CD8-positive, alpha-beta memory T cell (primary cell): ENCODE measurements at regions not wholly inside any gene's neighbourhood (a gene's known extent, or its start where the extent isn't known, plus 50 kb on each side); places are given as distances from the start of the nearest gene placed in this dataset.

ENCODE experiments used
- CTCF ChIA-PET: fragments of 350-600 bp; sonication (Branson Sonifier 250); formaldehyde crosslinking; loops from one replicate; lab custom pipeline; 2021; ENCODE audit warnings: antibody characterized with exemption; lab: Charles Lee
- POLR2A ChIA-PET: fragments of 350-600 bp; sonication (Branson Sonifier 250); formaldehyde crosslinking; loops from one replicate; lab custom pipeline; 2021; ENCODE audit warnings: antibody characterized with exemption; lab: Charles Lee
- DNase-seq, 5 donors: peaks; one replicate each; pipeline versions ENCODE4 v3.0.0 to v3.0.0-alpha.2; 2020 to 2022; ENCODE audit warnings: mixed read lengths in 1 of 5
- H3K27ac ChIP-seq: one replicate; pipeline ENCODE4 v1.7.0; 2013; ENCODE audit warnings: low read depth, mild to moderate bottlenecking, low read length, moderate library complexity
- H3K27me3 ChIP-seq: 2 replicates; pipeline ENCODE4 v1.7.0; 2013; ENCODE audit warnings: low read length, mild to moderate bottlenecking; ENCODE audit not compliant: insufficient read depth, poor library complexity, severe bottlenecking
- H3K36me3 ChIP-seq: 2 replicates; pipeline ENCODE4 v1.7.0; 2013; ENCODE audit warnings: mild to moderate bottlenecking, low read length, moderate library complexity; ENCODE audit not compliant: insufficient read depth
- H3K4me1 ChIP-seq: 2 replicates; pipeline ENCODE4 v1.7.0; 2013; ENCODE audit warnings: mild to moderate bottlenecking, low read length, moderate library complexity; ENCODE audit not compliant: insufficient read depth
- H3K4me3 ChIP-seq: 2 replicates; pipeline ENCODE4 v1.7.0; 2013; ENCODE audit warnings: mild to moderate bottlenecking, low read length
- H3K9me3 ChIP-seq: 2 replicates; pipeline ENCODE4 v1.7.0; 2013; ENCODE audit warnings: mild to moderate bottlenecking, low read length
- H3K27ac Mint-ChIP-seq, 8 donors: one replicate each; pipeline ENCODE4 v1.8.0; 2020 to 2021; ENCODE audit warnings: mixed read lengths in 8 of 8, mild to moderate bottlenecking in 6 of 8, inconsistent platforms in 3 of 8, moderate library complexity in 3 of 8
- H3K27me3 Mint-ChIP-seq, 2 donors: one replicate each; pipeline ENCODE4 v1.8.0; 2020 to 2021; ENCODE audit warnings: mixed read lengths in 2 of 2, mild to moderate bottlenecking in 1 of 2, moderate library complexity in 1 of 2
- H3K36me3 Mint-ChIP-seq, 3 donors: one replicate each; pipeline ENCODE4 v1.8.0; 2020 to 2021; ENCODE audit warnings: mixed read lengths in 3 of 3, inconsistent platforms in 1 of 3, mild to moderate bottlenecking in 1 of 3
- H3K4me1 Mint-ChIP-seq, 3 donors: one replicate each; pipeline ENCODE4 v1.8.0; 2020 to 2021; ENCODE audit warnings: mixed read lengths in 3 of 3, inconsistent platforms in 1 of 3, mild to moderate bottlenecking in 1 of 3
- H3K4me3 Mint-ChIP-seq, 7 donors: one replicate each; pipeline ENCODE4 v1.8.0; 2020 to 2021; ENCODE audit warnings: mixed read lengths in 7 of 7, mild to moderate bottlenecking in 6 of 7, moderate library complexity in 4 of 7, inconsistent platforms in 2 of 7
- H3K9me3 Mint-ChIP-seq, 5 donors: one replicate each; pipeline ENCODE4 v1.8.0; 2020 to 2022; ENCODE audit warnings: mixed read lengths in 5 of 5, mild to moderate bottlenecking in 3 of 5, moderate library complexity in 2 of 5, inconsistent platforms in 1 of 5

DNA sequence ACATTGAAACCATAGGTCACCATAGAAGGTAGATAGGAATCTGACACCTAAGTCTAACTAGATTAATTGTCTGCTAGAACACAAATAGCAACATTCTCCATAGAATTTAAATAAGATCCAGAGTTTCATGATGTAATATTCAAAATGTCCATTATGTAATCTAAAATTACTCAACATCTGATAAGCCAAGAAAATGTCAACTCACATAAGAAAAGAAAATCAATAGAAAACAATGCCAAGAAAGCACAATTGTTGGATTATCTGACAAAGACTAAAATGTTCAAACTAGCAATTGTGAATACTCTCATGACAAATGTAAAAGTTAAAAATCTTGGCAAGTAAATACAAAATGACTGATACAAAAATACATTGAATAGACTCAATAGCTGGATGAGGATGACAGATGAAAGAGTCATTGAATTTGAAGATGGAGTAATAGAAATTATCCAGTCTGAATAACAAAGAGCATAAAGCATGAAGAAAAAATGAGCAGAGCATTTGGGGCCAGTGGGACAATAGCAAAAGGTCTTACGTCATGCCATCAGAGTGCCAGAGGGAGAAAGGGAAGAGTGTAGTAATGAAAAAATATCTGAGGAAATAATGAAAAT is 358.6 kb downstream of the METTL4 start:
- Mint-ChIP-seq H3K36me3 (no peaks in the 10 kb centered on the region), H3K27ac (no peak overlapping the region), H3K4me1 (no peaks in the 10 kb centered on the region), H3K27me3 (peaks cover 0 to 4% of the 10 kb centered on the region in 2 donors), H3K9me3 (peaks cover 0 to 7% (median 0%) of the 10 kb centered on the region in 5 donors), H3K4me3 (no peak overlapping the region)
- Histone ChIP-seq H3K4me1 (no peaks in the 10 kb centered on the region), H3K9me3 (no peaks in the 10 kb centered on the region), H3K27ac (no peak overlapping the region), H3K27me3 (no peaks in the 10 kb centered on the region), H3K36me3 (no peaks in the 10 kb centered on the region), H3K4me3 (no peak overlapping the region)
- DNase-seq: no peak
- CTCF ChIA-PET: no interaction called here
- POLR2A ChIA-PET: no interaction called here

DNA sequence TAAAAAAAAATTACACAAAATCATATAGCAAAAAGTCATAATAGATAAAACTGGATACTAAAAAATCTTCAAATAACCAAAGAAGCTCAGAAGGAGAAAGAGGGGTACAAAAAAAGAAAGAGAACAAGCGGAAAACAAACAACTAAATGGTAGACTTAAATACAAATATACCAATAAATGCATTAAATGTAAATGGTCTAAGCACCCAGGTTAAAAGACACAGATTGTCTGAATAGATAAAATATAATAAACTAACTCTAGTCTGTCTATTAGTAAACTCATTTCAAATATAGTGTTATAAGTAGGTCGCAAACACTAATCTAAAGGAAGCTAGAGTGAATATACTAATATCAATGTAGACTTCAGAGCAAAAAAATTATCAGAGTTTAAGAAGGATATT is 357.4 kb downstream of the METTL4 start:
- no peaks in the 10 kb centered on the region for H3K36me3 ChIP-seq
- H3K4me1 ChIP-seq: no peaks in the 10 kb centered on the region
- no peaks in the 10 kb centered on the region for H3K9me3 ChIP-seq
- no peak overlapping the region for H3K27ac ChIP-seq
- ChIA-PET CTCF (no interaction called here), POLR2A (no interaction called here)
- Mint-ChIP-seq H3K4me1 (no peaks in the 10 kb centered on the region), H3K27ac (no peak overlapping the region), H3K36me3 (no peaks in the 10 kb centered on the region), H3K9me3 (peaks cover 0 to 7% (median 0%) of the 10 kb centered on the region in 5 donors), H3K4me3 (no peak overlapping the region), H3K27me3 (peaks cover 7 to 8% of the 10 kb centered on the region in 2 donors)
- DNase-seq: no peak
- H3K4me3 ChIP-seq: no peak overlapping the region
- no peaks in the 10 kb centered on the region for H3K27me3 ChIP-seq

DNA sequence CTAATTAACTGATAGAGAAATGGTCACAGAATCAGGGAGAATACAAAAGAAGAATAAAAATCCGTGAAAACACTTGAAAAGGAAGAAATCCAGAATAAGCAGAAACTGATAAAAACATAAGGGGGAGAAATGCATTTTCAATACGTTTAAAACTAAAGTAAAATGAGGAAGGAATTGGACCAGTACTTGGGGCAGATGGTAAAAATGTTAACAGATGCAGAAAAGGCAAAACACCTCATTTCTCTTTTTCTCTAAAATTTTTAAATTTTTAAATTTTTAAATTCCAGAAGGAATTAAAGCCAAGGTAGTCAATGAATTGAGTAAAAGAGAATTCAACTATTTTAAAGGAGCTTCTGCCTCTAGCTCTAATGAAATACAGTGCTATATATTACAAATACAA is 353.9 kb downstream of the METTL4 start:
- Histone ChIP-seq H3K9me3 (no peaks in the 10 kb centered on the region), H3K27ac (no peak overlapping the region), H3K4me1 (no peaks in the 10 kb centered on the region), H3K36me3 (no peaks in the 10 kb centered on the region), H3K27me3 (no peaks in the 10 kb centered on the region), H3K4me3 (no peak overlapping the region)
- ChIA-PET CTCF (no interaction called here), POLR2A (no interaction called here)
- Mint-ChIP-seq H3K4me1 (no peaks in the 10 kb centered on the region), H3K4me3 (no peak overlapping the region), H3K27ac (no peak overlapping the region), H3K36me3 (no peaks in the 10 kb centered on the region), H3K27me3 (peaks cover 4 to 7% of the 10 kb centered on the region in 2 donors), H3K9me3 (peaks cover 0 to 7% (median 0%) of the 10 kb centered on the region in 5 donors)
- no peak for DNase-seq

DNA sequence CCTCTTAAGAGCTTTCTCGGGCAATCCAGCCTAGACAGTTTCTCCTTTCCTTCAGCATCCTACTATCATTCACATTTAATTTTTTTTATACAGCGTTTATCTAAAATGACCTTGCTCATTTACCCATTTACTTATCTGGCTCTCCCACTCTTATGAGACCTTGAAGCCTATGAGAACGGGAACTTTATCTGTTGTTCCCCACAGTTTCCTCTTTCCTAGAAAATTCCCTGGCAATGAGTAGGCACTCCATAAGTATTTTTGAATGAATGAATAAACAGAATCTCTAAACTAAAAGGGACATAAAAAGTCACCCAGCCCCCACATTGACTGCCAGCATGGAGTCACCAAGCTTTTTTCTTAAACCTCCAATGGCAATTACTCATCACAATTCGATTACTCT is 353.2 kb downstream of the METTL4 start:
- H3K27ac ChIP-seq: no peak overlapping the region
- DNase-seq: no peak
- Mint-ChIP-seq H3K4me3 (no peak overlapping the region), H3K4me1 (no peaks in the 10 kb centered on the region), H3K27ac (no peak overlapping the region), H3K9me3 (peaks cover 0 to 6% (median 0%) of the 10 kb centered on the region in 5 donors), H3K36me3 (no peaks in the 10 kb centered on the region), H3K27me3 (peaks cover 4 to 7% of the 10 kb centered on the region in 2 donors)
- H3K4me1 ChIP-seq: no peaks in the 10 kb centered on the region
- POLR2A ChIA-PET: no interaction called here
- H3K27me3 ChIP-seq: no peaks in the 10 kb centered on the region
- no peak overlapping the region for H3K4me3 ChIP-seq
- no peaks in the 10 kb centered on the region for H3K36me3 ChIP-seq
- no peaks in the 10 kb centered on the region for H3K9me3 ChIP-seq
- CTCF ChIA-PET: no interaction called here

DNA sequence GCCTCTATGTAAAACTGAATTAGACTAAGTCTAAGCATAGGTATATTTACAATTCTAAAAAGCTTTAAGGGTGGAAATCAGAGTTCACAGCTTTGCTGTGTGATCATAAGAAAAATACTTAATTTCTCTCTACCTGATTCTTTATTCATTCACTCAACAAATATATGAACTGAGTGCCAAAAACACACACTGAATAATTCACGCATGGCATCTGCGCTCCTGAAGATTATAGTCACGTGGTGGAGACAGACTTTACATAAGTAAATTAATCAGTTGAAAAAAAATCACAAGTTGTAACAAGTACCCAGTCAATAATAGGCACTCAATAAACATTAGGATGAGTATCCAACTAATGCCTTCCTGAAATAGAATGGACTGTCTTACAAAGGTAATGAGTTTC is 351.6 kb downstream of the METTL4 start:
- H3K4me3 Mint-ChIP-seq: no peak overlapping the region
- Histone ChIP-seq H3K36me3 (no peaks in the 10 kb centered on the region), H3K27ac (no peak overlapping the region), H3K9me3 (no peaks in the 10 kb centered on the region), H3K4me1 (no peaks in the 10 kb centered on the region), H3K4me3 (no peak overlapping the region), H3K27me3 (no peaks in the 10 kb centered on the region)
- no peaks in the 10 kb centered on the region for H3K36me3 Mint-ChIP-seq
- H3K9me3 Mint-ChIP-seq: peaks cover 0 to 3% (median 0%) of the 10 kb centered on the region in 5 donors
- peaks cover 4 to 7% of the 10 kb centered on the region in 2 donors for H3K27me3 Mint-ChIP-seq
- no peaks in the 10 kb centered on the region for H3K4me1 Mint-ChIP-seq
- CTCF ChIA-PET: no interaction called here
- no peak overlapping the region for H3K27ac Mint-ChIP-seq
- DNase-seq: no peak
- POLR2A ChIA-PET: no interaction called here

DNA sequence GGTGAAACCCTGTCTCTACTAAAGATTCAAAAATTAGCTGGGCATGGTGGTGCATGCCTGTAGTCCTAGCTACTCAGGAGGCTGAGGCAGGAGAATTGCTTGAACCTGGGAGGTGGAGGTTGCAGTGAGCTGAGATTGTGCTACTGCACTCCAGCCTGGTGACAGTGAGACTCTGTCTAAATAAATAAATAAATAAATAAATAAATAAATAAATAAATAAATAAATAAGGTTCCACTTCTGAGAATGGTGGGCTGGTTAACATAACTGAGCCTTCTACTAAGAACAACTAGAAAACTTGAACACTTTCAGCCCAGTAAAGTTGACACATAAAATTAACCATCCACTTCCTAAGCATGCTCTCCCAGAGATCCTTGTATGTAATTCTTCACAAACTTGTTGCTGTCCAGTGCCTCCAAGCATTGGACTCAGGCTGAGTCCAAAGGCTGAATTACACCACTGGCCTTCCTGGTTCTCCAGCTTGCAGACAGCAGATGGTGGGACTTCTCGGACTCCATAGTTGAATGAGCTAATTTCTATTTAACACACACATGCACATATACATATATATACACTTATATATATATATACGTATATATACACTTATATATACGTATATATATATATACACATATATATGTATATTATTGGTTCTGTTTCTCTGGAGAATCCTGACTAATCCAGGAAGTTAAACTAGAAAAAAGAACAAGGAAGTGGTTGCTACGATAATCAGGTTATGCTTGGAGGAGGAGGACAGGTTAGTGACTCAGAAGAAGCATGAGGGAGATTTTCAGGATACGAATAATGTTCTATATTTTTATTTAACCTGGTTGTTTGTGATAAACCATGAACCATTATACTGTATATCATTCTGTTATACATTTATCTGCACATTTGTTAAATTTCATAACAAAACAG is 348.8 kb downstream of the METTL4 start:
- H3K9me3 ChIP-seq: no peaks in the 10 kb centered on the region
- H3K4me1 Mint-ChIP-seq: no peaks in the 10 kb centered on the region
- no peak overlapping the region for H3K27ac ChIP-seq
- H3K4me3 ChIP-seq: no peak overlapping the region
- ChIA-PET POLR2A (no interaction called here), CTCF (no interaction called here)
- no peak for DNase-seq
- no peaks in the 10 kb centered on the region for H3K36me3 Mint-ChIP-seq
- H3K4me3 Mint-ChIP-seq: no peak overlapping the region
- no peaks in the 10 kb centered on the region for H3K9me3 Mint-ChIP-seq
- no peaks in the 10 kb centered on the region for H3K36me3 ChIP-seq
- no peak overlapping the region for H3K27ac Mint-ChIP-seq
- H3K27me3 Mint-ChIP-seq: peaks cover 6 to 13% of the 10 kb centered on the region in 2 donors
- no peaks in the 10 kb centered on the region for H3K4me1 ChIP-seq
- no peaks in the 10 kb centered on the region for H3K27me3 ChIP-seq

DNA sequence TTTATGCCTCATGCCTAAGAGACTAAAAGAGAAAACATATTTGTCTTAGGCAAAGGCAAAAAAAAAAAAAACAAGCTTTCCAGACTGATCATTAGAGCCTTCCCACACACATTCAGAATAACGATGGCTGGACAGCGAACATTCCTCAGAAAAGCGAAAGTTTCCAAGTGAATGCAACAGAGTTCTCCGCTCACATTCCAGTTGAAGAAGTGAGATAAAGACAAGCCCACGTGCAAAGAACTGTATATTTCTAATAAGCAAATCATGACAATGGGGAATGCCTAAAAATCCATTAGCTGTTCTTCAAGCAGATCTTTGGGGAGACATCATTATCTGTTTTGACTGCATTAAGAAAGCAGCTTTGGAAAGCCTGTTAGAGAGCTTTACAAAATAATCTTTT is 347.9 kb downstream of the METTL4 start:
- Mint-ChIP-seq H3K4me1 (no peaks in the 10 kb centered on the region), H3K27ac (no peak overlapping the region), H3K36me3 (no peaks in the 10 kb centered on the region), H3K9me3 (no peaks in the 10 kb centered on the region), H3K27me3 (peaks cover 5 to 10% of the 10 kb centered on the region in 2 donors), H3K4me3 (no peak overlapping the region)
- H3K4me1 ChIP-seq: no peaks in the 10 kb centered on the region
- no peak overlapping the region for H3K27ac ChIP-seq
- POLR2A ChIA-PET: no interaction called here
- H3K9me3 ChIP-seq: no peaks in the 10 kb centered on the region
- H3K4me3 ChIP-seq: no peak overlapping the region
- no peak for DNase-seq
- CTCF ChIA-PET: no interaction called here
- H3K36me3 ChIP-seq: no peaks in the 10 kb centered on the region
- H3K27me3 ChIP-seq: no peaks in the 10 kb centered on the region

DNA sequence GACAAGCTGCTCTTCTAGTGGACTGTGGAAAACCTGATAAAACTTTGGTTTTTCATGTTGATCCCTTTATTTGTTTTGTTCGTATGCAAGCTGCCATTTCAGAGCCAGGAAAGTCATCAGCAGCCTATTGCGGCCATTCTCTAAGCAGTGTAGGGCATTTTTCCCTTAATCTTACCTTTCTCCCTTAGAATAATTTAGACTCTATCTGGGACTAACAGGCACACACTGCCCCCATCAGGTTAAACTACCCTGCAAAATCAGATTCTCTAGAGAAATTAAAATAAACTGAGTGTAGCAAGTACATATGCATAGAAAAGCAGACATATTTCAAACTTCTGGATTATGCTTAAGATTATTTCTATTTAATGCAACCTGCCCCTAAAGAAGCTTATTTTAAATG is 347.5 kb downstream of the METTL4 start:
- no peaks in the 10 kb centered on the region for H3K9me3 ChIP-seq
- no peak overlapping the region for H3K27ac Mint-ChIP-seq
- H3K4me3 Mint-ChIP-seq: no peak overlapping the region
- no peaks in the 10 kb centered on the region for H3K36me3 Mint-ChIP-seq
- H3K4me1 ChIP-seq: no peaks in the 10 kb centered on the region
- peaks cover 2 to 6% of the 10 kb centered on the region in 2 donors for H3K27me3 Mint-ChIP-seq
- no peaks in the 10 kb centered on the region for H3K27me3 ChIP-seq
- no peak for DNase-seq
- CTCF ChIA-PET: no interaction called here
- H3K9me3 Mint-ChIP-seq: no peaks in the 10 kb centered on the region
- H3K36me3 ChIP-seq: no peaks in the 10 kb centered on the region
- no peak overlapping the region for H3K27ac ChIP-seq
- no peak overlapping the region for H3K4me3 ChIP-seq
- H3K4me1 Mint-ChIP-seq: no peaks in the 10 kb centered on the region
- POLR2A ChIA-PET: no interaction called here
